Lung (tissue), 11 donors: ENCODE measurements at regions not wholly inside any gene's neighbourhood (a gene's known extent, or its start where the extent isn't known, plus 50 kb on each side); places are given as distances from the start of the nearest gene placed in this dataset.

Experiments used
- ATAC-seq: fragments of 200-7000 bp; cut with Tn5 transposase; one replicate; pipeline ENCODE4 v1.9.1; 2020; ENCODE audit warnings: moderate number of reproducible peaks; ENCODE audit not compliant: insufficient read depth, low FRiP score
- DNase-seq, 3 donors: peaks; one replicate each; pipeline ENCODE4 v3.0.0-alpha.2; 2013 to 2017
- H3K27ac ChIP-seq, 2 donors: one replicate each; pipeline ENCODE4 v1.5.1; 2013; ENCODE audit warnings: mild to moderate bottlenecking in 2 of 2, moderate library complexity in 2 of 2, control low read depth in 1 of 2, inconsistent platforms in 1 of 2, low read depth in 1 of 2, low read length in 1 of 2
- H3K27me3 ChIP-seq, 3 donors: one replicate each; pipeline ENCODE4 v1.5.1; 2013; ENCODE audit warnings: low read length in 2 of 3; ENCODE audit not compliant: control insufficient read depth in 3 of 3, insufficient read depth in 3 of 3
- H3K36me3 ChIP-seq, 4 donors: one replicate each; pipeline ENCODE4 v1.5.1; 2013; ENCODE audit warnings: low read length in 4 of 4, mild to moderate bottlenecking in 1 of 4, moderate library complexity in 1 of 4; ENCODE audit not compliant: control insufficient read depth in 4 of 4, insufficient read depth in 4 of 4
- H3K4me1 ChIP-seq, 5 donors: one replicate each; pipeline ENCODE4 v1.5.1; 2013; ENCODE audit warnings: low read length in 5 of 5, mild to moderate bottlenecking in 2 of 5, moderate library complexity in 1 of 5; ENCODE audit not compliant: control insufficient read depth in 5 of 5, insufficient read depth in 5 of 5
- H3K4me3 ChIP-seq: one replicate; pipeline ENCODE4 v1.5.1; 2013; ENCODE audit warnings: mild to moderate bottlenecking, control low read depth, moderate library complexity
- H3K9ac ChIP-seq, 2 donors: one replicate each; pipeline ENCODE4 v1.5.1; 2013; ENCODE audit warnings: low read length in 2 of 2, control low read depth in 1 of 2; ENCODE audit not compliant: insufficient read depth in 1 of 2
- H3K9me3 ChIP-seq, 4 donors: one replicate each; pipeline ENCODE4 v1.5.1; 2013; ENCODE audit warnings: low read length in 3 of 4, mild to moderate bottlenecking in 1 of 4, moderate library complexity in 1 of 4; ENCODE audit not compliant: control insufficient read depth in 4 of 4, insufficient read depth in 3 of 4
- CTCF ChIP-seq: IDR thresholded peaks from 2 replicates; pipeline ENCODE4 v1.5.1; 2012; ENCODE audit warnings: mild to moderate bottlenecking; ENCODE audit errors: control extremely low read depth, extremely low read depth
- WGBS, 2 donors: extraction: QIAGEN DNeasy Blood & Tissue Kit; methylation state at CpG; one replicate each; pipeline ENCODE4 v1.1.7; 2013; 5-methylcytosine and 5-hydroxymethylcytosine counted together
- donor health status: control.
- donor health status: control.
- donor health status: Bipolar disorder and iron deficiency.
- donor health status: healthy.
- donor health status: DM: yes; HTN: yes; CAD: no.

GRCh38 chr2:14016289-14016955 lies 616.1 kb upstream of the LRATD1 start:
- no peak for ATAC-seq
- no peak for TF ChIP-seq CTCF
- Histone ChIP-seq H3K27me3 (peaks cover 0 to 5% (median 0%) of the 10 kb centered on the region in 3 donors), H3K9me3 (no peaks in the 10 kb centered on the region), H3K27ac (no peak overlapping the region), H3K4me1 (peaks cover 0 to 4% (median 0%) of the 10 kb centered on the region in 5 donors), H3K9ac (no peak overlapping the region), H3K36me3 (no peaks in the 10 kb centered on the region), H3K4me3 (no peak overlapping the region)
- peak in 2 of 3 donors; percentile 11 to 52 for DNase-seq

GRCh38 chr2:14018620-14019019 lies 613.9 kb upstream of the LRATD1 start:
- Histone ChIP-seq H3K4me1 (peaks cover 0 to 4% (median 0%) of the 10 kb centered on the region in 5 donors), H3K27me3 (peaks cover 0 to 5% (median 0%) of the 10 kb centered on the region in 3 donors), H3K9ac (no peak overlapping the region), H3K4me3 (no peak overlapping the region), H3K36me3 (no peaks in the 10 kb centered on the region), H3K27ac (no peak overlapping the region), H3K9me3 (no peaks in the 10 kb centered on the region)
- TF ChIP-seq CTCF: no peak
- 89 to 93% methylated on average over 4 of the region's 4 CpGs for WGBS, 2 donors
- ATAC-seq (no peak), DNase-seq (no peak)

- no peak overlapping the region for H3K9ac ChIP-seq
- no peak for TF ChIP-seq CTCF
- no peaks in the 10 kb centered on the region for H3K4me1 ChIP-seq
- no peak overlapping the region for H3K4me3 ChIP-seq
- peaks cover 0 to 8% (median 0%) of the 10 kb centered on the region in 3 donors for H3K27me3 ChIP-seq
- no peak overlapping the region for H3K27ac ChIP-seq
- no peaks in the 10 kb centered on the region for H3K9me3 ChIP-seq
- WGBS, 2 donors: 89 to 90% methylated on average over 6 of the region's 6 CpGs
- DNase-seq: no peak
- no peaks in the 10 kb centered on the region for H3K36me3 ChIP-seq
- no peak for ATAC-seq
These were observed 609.0 kb upstream of the LRATD1 start for GRCh38 chr2:14023558-14023957.

- no peaks in the 10 kb centered on the region for H3K36me3 ChIP-seq
- no peak for TF ChIP-seq CTCF
- ATAC-seq (no peak), DNase-seq (no peak)
- no peak overlapping the region for H3K27ac ChIP-seq
- peaks cover 0 to 28% (median 0%) of the 10 kb centered on the region in 3 donors for H3K27me3 ChIP-seq
- no peaks in the 10 kb centered on the region for H3K9me3 ChIP-seq
- H3K9ac ChIP-seq: no peak overlapping the region
- WGBS, 2 donors: 53 to 70% methylated on average over 2 of the region's 2 CpGs
- no peaks in the 10 kb centered on the region for H3K4me1 ChIP-seq
- no peak overlapping the region for H3K4me3 ChIP-seq
These were observed 593.4 kb upstream of the LRATD1 start for GRCh38 chr2:14039134-14039533.
